KMS-11 (cell line): ENCODE measurements at regions not wholly inside any gene's neighbourhood (a gene's known extent, or its start where the extent isn't known, plus 50 kb on each side); places are given as distances from the start of the nearest gene placed in this dataset.

Source experiments
- H2AFZ ChIP-seq: fragments of 200-600 bp; sonication (generic); 2 replicates; pipeline ENCODE4 v1.6.1; 2016; ENCODE audit warnings: antibody characterized with exemption, mixed run types, low read depth
- H3K27ac ChIP-seq: fragments of 200-600 bp; sonication (generic); 2 replicates; pipeline ENCODE4 v1.6.1; 2016; ENCODE audit warnings: mild to moderate bottlenecking, mixed run types
- H3K27me3 ChIP-seq: fragments of 200-600 bp; sonication (generic); 2 replicates; pipeline ENCODE4 v1.6.1; 2017; ENCODE audit warnings: mild to moderate bottlenecking, low read depth, mixed run types, moderate library complexity; ENCODE audit not compliant: insufficient read depth
- H3K36me3 ChIP-seq: fragments of 200-600 bp; sonication (generic); 2 replicates; pipeline ENCODE4 v1.6.1; 2017; ENCODE audit warnings: mild to moderate bottlenecking, mixed run types; ENCODE audit not compliant: insufficient read depth
- H3K4me1 ChIP-seq: fragments of 200-600 bp; sonication (generic); 2 replicates; pipeline ENCODE4 v1.6.1; 2016; ENCODE audit warnings: mild to moderate bottlenecking, low read depth, mixed run types; ENCODE audit not compliant: poor library complexity, severe bottlenecking
- H3K4me2 ChIP-seq: fragments of 200-600 bp; sonication (generic); 2 replicates; pipeline ENCODE4 v1.7.0; 2016; ENCODE audit warnings: mild to moderate bottlenecking, mixed run types
- H3K4me3 ChIP-seq: fragments of 200-600 bp; sonication (generic); IDR thresholded peaks from 2 replicates; pipeline ENCODE4 v1.6.1; 2017; ENCODE audit warnings: low read depth, low read length, mixed read lengths; ENCODE audit not compliant: insufficient read depth
- H3K79me2 ChIP-seq: fragments of 200-600 bp; sonication (generic); 2 replicates; pipeline ENCODE4 v1.6.1; 2016; ENCODE audit warnings: low read depth, mixed run types; ENCODE audit not compliant: insufficient read depth
- H3K9ac ChIP-seq: fragments of 200-600 bp; sonication (generic); 2 replicates; pipeline ENCODE4 v1.6.1; 2016; ENCODE audit warnings: mild to moderate bottlenecking, mixed run types
- H4K20me1 ChIP-seq: fragments of 200-600 bp; sonication (generic); 2 replicates; pipeline ENCODE4 v1.6.1; 2016; ENCODE audit warnings: mild to moderate bottlenecking, mixed run types; ENCODE audit not compliant: insufficient read depth
- TF ChIP-seq, protein P1 (sequence below): fragments of 200-600 bp; sonication (generic); conservative IDR thresholded peaks from 2 replicates; pipeline ENCODE4 v1.6.1; 2017; ENCODE audit warnings: low read depth, mild to moderate bottlenecking, antibody characterized with exemption, low read length, moderate library complexity, mixed read lengths

DNA sequence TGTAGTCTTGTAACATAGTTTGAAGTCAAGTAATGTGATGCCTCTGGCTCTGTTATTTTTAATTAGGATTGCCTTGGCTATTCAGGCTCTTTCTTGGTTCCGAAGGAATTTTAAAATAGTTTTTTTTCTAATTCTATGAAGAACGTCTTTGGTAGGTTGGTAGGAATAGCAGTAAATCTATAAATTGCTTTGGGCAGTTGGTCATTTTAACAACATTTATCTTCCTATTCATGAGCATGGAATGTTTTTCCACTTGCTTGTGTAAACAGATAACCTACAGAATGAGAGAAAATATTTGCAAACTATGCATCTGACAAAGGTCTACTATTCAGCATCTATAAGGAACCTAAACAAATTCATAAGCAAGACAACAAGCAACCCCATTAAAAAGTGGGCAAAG, 173.2 kb upstream of the TRPC7 start:
- no peak overlapping the region for H3K9ac ChIP-seq
- H3K27ac ChIP-seq, result no peak overlapping the region
- H3K79me2 ChIP-seq, result no peaks in the 10 kb centered on the region
- no peak overlapping the region for H3K4me3 ChIP-seq
- no peak overlapping the region for H3K4me2 ChIP-seq
- no peaks in the 10 kb centered on the region for H3K27me3 ChIP-seq
- no peaks in the 10 kb centered on the region for H3K4me1 ChIP-seq
- H2AFZ ChIP-seq, result no peak overlapping the region
- no peaks in the 10 kb centered on the region for H4K20me1 ChIP-seq
- TF ChIP-seq, protein P1, sequence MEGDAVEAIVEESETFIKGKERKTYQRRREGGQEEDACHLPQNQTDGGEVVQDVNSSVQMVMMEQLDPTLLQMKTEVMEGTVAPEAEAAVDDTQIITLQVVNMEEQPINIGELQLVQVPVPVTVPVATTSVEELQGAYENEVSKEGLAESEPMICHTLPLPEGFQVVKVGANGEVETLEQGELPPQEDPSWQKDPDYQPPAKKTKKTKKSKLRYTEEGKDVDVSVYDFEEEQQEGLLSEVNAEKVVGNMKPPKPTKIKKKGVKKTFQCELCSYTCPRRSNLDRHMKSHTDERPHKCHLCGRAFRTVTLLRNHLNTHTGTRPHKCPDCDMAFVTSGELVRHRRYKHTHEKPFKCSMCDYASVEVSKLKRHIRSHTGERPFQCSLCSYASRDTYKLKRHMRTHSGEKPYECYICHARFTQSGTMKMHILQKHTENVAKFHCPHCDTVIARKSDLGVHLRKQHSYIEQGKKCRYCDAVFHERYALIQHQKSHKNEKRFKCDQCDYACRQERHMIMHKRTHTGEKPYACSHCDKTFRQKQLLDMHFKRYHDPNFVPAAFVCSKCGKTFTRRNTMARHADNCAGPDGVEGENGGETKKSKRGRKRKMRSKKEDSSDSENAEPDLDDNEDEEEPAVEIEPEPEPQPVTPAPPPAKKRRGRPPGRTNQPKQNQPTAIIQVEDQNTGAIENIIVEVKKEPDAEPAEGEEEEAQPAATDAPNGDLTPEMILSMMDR, result no peak
- no peaks in the 10 kb centered on the region for H3K36me3 ChIP-seq

GRCh38 chr5:136529081-136529480, 163.7 kb upstream of the TRPC7 start:
- no peak overlapping the region for H3K4me3 ChIP-seq
- H3K9ac ChIP-seq, result no peak overlapping the region
- H3K27ac ChIP-seq, result no peak overlapping the region
- no peaks in the 10 kb centered on the region for H3K79me2 ChIP-seq
- no peaks in the 10 kb centered on the region for H3K36me3 ChIP-seq
- TF ChIP-seq, protein P1, result no peak
- H3K4me2 ChIP-seq, result no peak overlapping the region
- H2AFZ ChIP-seq, result no peak overlapping the region
- no peaks in the 10 kb centered on the region for H3K27me3 ChIP-seq
- no peaks in the 10 kb centered on the region for H4K20me1 ChIP-seq
- H3K4me1 ChIP-seq, result no peaks in the 10 kb centered on the region

GRCh38 chr5:136528481-136529030, 163.2 kb upstream of the TRPC7 start:
- no peaks in the 10 kb centered on the region for H3K4me1 ChIP-seq
- H3K9ac ChIP-seq, result no peak overlapping the region
- no peaks in the 10 kb centered on the region for H3K36me3 ChIP-seq
- no peak overlapping the region for H3K4me2 ChIP-seq
- TF ChIP-seq, protein P1, result no peak
- H3K27me3 ChIP-seq, result no peaks in the 10 kb centered on the region
- H4K20me1 ChIP-seq, result no peaks in the 10 kb centered on the region
- H2AFZ ChIP-seq, result no peak overlapping the region
- H3K27ac ChIP-seq, result no peak overlapping the region
- no peaks in the 10 kb centered on the region for H3K79me2 ChIP-seq
- no peak overlapping the region for H3K4me3 ChIP-seq

GRCh38 chr5:136527311-136527710, 162.0 kb upstream of the TRPC7 start:
- Histone ChIP-seq H3K36me3 (no peaks in the 10 kb centered on the region), H3K9ac (no peak overlapping the region), H3K4me2 (no peak overlapping the region), H3K27ac (no peak overlapping the region), H3K4me3 (no peak overlapping the region), H3K79me2 (no peaks in the 10 kb centered on the region), H4K20me1 (no peaks in the 10 kb centered on the region), H3K4me1 (no peaks in the 10 kb centered on the region), H2AFZ (no peak overlapping the region), H3K27me3 (no peaks in the 10 kb centered on the region)
- TF ChIP-seq, protein P1, result no peak

GRCh38 chr5:136526791-136527190, 161.4 kb upstream of the TRPC7 start:
- no peak overlapping the region for H3K9ac ChIP-seq
- no peaks in the 10 kb centered on the region for H3K79me2 ChIP-seq
- no peaks in the 10 kb centered on the region for H3K36me3 ChIP-seq
- no peaks in the 10 kb centered on the region for H3K27me3 ChIP-seq
- no peaks in the 10 kb centered on the region for H4K20me1 ChIP-seq
- no peak overlapping the region for H2AFZ ChIP-seq
- H3K4me2 ChIP-seq, result no peak overlapping the region
- H3K4me1 ChIP-seq, result no peaks in the 10 kb centered on the region
- no peak overlapping the region for H3K4me3 ChIP-seq
- no peak overlapping the region for H3K27ac ChIP-seq
- TF ChIP-seq, protein P1, result no peak
